ENCODE measurements at regions not wholly inside any gene's neighbourhood (a gene's known extent, or its start where the extent isn't known, plus 50 kb on each side); places are given as distances from the start of the nearest gene placed in this dataset.
"Not testable (repeated sequence)": the region's sequence is repeated elsewhere in the genome, so short reads cannot be mapped to it uniquely, and the experiment has no call there.

DNA sequence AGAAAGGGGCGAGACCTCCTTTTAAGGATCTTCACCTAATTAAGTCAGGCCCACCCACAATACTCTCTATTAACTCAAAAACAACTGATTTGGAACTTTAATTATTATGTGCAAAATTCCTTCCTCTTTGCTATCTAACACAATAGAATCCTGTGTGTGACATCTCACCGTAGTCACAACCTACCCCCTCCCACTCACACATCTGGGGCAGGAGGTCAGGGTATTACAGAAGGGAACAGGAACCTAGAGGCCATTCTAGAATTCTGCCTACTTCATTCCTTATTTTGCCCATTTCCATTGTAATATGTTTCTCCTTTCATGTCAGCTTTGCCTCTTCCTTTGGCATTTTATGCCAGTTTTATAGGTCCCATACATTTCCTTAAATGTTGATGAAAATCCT, 829.3 kb upstream of the ID2 start:
- no peak for DNase-seq (ENCODE audit: low read depth)

- DNase-seq (ENCODE audit: low read depth), result peak; percentile 85
These were observed 824.0 kb upstream of the ID2 start for GRCh38 chr2:7857904-7858303.

- no peak for DNase-seq (ENCODE audit: low read depth)
These were observed 823.2 kb upstream of the ID2 start for GRCh38 chr2:7858624-7859023.

GRCh38 chr2:7860693-7861092, 821.2 kb upstream of the ID2 start:
- no peak for DNase-seq (ENCODE audit: low read depth)

DNA sequence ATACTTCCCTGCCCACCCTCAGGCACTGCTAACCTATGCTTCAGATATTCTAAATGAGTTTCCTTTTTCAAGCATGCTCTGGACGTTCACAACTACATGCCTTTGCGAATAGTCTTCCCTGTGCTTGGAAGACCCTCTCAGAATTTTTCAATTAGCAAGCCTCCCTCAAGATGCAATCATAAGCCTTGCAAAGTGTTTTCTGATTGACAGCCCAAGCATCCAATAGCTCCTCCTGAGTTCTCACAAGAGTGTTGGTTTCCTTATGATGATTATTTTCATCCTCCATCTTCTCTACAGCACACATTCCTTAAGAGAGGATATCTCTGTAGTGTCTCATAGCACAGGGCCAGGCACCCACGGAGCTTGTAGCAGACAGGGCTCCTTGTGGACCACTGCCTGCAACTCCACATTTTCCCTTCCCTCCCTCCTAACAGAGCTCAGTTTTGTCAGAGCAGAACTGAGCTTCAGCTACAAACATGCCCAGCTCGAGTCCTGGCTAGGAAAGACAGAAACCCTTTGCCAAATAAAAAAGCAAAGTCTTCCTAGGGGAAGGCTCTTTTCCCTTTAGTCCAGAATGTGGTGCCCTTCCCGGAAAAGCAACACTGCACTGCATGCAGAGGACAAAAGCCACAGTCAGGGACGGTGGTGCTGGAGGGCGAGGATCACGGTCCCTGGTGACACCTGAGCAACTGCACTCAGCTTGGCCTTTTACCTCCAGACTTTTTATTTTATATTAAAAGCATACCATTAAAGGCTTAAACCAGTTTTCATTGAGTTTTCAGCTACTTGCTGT, 819.8 kb upstream of the ID2 start:
- no peak for DNase-seq (ENCODE audit: low read depth)

GRCh38 chr2:7866104-7866503, 815.8 kb upstream of the ID2 start:
- DNase-seq (ENCODE audit: low read depth), result no peak

- no peak for DNase-seq (ENCODE audit: low read depth)
These were observed 815.0 kb upstream of the ID2 start for GRCh38 chr2:7866825-7867224.

GRCh38 chr2:7867867-7868266, 814.0 kb upstream of the ID2 start:
- no peak for DNase-seq (ENCODE audit: low read depth)

DNA sequence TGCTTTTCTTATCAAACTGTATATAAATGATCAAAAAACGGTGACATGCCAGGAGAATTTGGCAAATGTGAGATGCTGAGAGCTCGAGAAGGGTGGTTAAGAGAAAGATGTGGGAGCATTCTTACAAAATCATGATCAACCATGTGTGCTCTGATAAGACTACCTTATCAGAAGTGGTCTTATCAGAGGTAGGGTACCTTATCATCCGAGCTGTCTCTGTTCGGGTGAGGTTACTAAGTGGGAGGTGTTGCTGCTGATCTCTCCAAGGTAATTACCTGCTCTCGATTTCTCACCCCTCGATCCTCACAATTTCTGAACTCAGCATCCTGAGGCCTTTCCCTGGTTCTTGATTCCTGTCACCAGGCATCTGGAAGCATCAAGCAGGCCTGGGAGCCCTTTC, 813.0 kb upstream of the ID2 start:
- DNase-seq (ENCODE audit: low read depth), result no peak

DNA sequence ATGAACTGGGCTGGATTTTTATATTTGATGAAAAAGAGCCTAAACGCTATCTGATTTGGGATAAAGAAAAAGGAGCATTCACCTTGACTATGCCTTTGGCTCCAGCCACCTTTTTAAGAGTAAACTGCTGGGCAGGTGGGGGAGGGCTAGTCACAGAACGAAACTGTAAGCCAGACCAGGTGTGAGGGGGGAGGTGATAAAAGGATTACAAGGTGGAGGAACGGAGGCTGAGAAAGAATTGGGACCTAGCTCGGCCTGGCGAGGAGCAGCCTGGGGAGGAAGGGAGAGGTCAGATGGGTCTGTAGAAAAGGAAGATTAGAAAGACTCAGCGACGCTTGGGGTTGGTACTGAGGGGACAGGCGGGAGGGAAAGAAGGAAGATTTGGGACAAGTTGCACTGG, 805.4 kb upstream of the ID2 start:
- DNase-seq (ENCODE audit: low read depth), result not testable (repeated sequence)

DNA sequence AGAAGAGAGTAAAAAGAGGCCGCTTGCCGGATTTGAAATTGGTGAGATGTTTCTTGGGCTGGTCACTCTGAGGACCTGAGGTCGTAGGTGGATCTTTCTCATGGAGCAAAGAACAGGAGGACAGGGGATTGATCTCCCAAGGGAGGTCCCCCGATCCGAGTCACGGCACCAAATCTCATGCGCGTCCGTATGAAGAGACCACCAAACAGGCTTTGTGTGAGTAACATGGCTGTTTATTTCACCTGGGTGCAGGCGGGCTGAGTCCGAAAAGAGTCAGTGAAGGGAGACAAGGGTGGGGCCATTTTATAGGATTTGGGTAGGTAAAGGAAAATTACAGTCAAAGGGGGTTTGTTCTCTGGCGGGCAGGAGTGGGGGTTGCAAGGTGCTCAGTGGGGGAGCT, 803.6 kb upstream of the ID2 start:
- not testable (repeated sequence) for DNase-seq (ENCODE audit: low read depth)

DNA sequence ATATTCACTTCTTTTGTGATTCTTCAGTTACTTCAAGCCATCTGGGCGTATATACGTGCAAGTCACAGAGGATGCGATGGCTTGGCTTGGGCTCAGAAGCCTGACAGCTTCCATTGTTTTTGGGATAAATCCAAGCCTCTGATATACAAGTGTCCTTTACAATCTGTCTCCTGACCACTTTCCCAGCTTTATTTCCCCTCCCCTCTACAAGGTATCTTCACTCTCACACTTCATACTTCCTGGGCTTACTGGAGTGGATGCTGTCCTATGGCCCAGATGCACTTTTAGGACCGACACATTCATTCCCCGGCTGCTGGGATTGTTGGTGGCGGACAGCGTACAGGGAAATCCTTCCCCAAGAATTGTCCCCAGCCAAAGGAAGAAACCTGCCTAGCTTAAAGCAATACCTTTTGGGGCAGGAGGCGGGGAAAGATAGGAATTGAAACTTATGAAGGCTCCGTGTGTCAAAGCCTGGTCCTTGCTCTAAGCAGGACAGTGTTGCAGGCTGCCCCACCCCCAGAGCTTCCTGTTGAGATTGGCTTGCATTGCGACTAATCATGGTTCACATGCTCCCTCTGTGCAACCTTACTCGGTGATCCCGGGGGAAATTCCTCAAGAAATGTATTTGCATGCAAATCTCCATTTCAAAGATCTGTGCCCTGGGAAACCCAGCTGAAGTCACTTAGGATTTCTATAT, 802.9 kb upstream of the ID2 start:
- peak; percentile 9 for DNase-seq (ENCODE audit: low read depth)

DNA sequence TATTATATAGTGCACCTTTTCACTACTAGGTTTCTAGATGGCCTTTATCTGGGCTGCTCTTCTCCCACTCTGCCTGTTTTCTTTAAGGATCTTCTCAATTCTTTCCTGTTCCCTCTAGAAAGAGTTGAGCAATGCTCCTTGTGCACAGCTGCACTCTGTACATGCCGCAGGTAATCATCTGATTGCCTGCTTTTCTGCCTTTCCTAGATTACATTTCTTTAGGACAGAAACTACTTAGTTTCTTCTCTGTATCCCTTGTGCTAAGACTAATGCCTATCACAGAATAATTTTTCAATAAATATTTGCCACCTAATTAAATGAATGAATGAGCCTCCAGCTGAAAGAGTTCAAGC, 802.4 kb upstream of the ID2 start:
- DNase-seq (ENCODE audit: low read depth), result no peak

DNA sequence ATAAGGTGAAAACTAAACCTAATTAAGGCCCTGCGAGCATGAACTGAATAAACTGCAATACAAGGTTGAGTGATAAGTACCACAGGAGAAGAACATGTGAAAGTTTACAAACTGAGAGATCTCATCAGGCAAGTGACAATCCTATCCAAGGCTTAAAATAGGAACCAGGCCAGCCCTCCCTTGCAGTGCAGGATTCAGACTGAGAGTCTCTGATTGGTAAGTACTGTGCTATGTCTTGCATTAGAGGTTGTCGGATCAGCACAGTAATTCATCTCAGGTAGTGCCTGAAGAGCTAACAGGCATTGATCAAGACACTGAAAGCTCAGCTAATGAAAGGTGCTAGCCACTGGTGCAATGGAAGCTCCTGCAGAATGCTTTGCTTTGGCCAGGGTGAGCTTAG, 801.7 kb upstream of the ID2 start:
- DNase-seq (ENCODE audit: low read depth), result no peak

- DNase-seq (ENCODE audit: low read depth), result no peak
These were observed 801.3 kb upstream of the ID2 start for GRCh38 chr2:7880566-7880965.

- peak; percentile 15 for DNase-seq (ENCODE audit: low read depth)
These were observed 800.8 kb upstream of the ID2 start for GRCh38 chr2:7881063-7881462.

DNA sequence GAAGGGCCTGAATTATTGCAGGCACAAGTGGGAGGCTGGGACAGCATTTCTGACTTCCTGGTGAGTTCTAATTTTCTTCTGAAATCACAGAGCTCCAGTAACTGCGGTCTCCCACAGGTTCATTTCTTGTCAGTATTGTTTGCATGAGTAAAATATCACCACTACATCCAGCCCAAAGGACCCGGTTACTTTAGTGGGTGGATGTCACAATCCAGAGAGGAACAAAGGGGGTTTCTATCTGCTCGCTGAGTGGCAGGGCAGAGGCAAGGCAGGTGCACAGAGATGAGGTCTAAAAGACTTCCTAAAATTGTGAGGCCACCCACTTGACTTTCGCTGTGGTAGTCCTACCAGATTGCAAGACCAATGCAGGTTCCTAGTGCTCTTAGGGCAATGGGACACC, 800.4 kb upstream of the ID2 start:
- DNase-seq (ENCODE audit: low read depth), result no peak

GRCh38 chr2:7882296-7882695, 799.6 kb upstream of the ID2 start:
- DNase-seq (ENCODE audit: low read depth), result no peak

GRCh38 chr2:7884338-7884737, 797.5 kb upstream of the ID2 start:
- DNase-seq (ENCODE audit: low read depth), result no peak

- no peak for DNase-seq (ENCODE audit: low read depth)
These were observed 795.2 kb upstream of the ID2 start for GRCh38 chr2:7886666-7887065.

- no peak for DNase-seq (ENCODE audit: low read depth)
These were observed 794.4 kb upstream of the ID2 start for GRCh38 chr2:7887441-7887840.

DNA sequence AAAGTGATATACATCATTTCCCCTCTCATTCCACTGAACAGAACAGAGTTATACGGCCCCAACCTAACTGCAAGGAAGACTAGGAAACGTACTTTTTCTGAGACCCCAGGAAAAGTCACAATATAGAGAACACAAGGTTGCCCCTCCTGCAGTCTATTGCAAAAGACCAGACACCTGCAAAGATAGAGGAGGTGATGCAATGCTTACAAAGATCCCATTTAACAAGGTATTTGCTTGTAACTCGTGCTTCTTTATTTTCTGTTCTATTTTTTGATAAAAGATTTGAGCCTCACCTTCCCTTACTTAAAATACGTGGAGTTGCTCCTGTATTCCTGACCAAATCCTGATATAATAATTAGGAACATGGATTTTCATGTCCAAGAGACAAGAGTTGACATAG, 793.0 kb upstream of the ID2 start:
- DNase-seq (ENCODE audit: low read depth), result no peak

DNA sequence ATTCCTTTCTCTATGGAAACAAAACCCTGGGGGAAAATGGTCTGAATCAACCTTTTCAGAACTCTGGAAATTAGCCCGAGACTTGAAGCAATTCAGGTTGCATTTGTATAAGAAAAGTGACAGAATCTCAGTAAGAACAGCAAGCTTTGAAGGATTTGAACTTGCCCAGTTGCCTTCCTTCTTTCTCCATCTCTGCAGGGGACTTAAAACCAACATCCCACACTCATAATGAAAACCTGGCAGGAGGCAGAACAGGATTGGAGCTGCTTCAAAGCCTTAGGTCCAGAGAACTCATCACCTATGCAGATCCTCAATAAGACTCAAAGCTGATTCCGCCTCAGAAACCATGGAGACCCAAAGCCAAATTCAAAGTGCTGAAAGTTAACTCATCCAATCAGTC, 790.5 kb upstream of the ID2 start:
- no peak for DNase-seq (ENCODE audit: low read depth)

DNA sequence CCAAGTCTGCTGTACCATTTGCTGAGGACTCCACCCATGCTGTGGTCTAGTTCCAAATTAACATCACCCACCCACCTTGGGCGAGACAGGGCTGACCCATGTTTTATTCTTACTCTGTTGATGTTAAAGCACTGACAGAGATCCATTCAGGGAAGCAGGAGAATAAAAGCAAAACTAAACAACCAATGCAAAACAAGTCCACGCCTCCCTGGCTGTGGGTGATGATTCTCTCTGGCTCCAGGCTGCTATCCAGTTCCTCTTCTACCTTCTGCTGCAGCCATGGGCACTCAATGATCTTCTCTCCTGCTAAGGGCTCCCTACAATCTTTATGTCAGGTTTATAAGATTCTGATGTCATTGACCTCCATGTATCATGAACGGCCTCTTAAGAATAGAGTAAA, 786.6 kb upstream of the ID2 start:
- DNase-seq (ENCODE audit: low read depth), result no peak
